ENCODE measurements at regions not wholly inside any gene's neighbourhood (a gene's known extent, or its start where the extent isn't known, plus 50 kb on each side); places are given as distances from the start of the nearest gene placed in this dataset.

DNA sequence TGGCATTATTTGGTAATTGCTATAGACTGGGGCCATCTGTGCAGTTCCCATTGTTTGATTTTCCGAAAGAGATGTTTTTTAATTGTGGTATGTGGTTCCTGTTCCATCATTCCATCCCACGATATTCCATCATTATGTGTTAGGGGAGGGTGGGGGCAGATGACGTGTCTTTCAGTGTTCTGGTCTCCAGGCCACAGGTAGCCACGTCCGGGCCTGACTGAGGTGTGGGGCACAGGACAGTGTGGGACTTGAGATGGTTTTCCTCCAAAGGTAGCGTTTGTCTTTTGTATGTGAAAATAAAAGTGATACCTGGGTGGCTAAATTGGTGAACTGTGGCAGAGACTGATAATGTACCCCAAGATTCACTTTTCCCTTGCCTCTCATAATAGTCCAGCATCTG lies 192.2 kb upstream of the HAAO start:
- TF ChIP-seq POLR2AphosphoS5 (IDR thresholded peaks at IDR 0.05; ENCODE audit: low read depth, low read length) (no peak), TAF1 (IDR thresholded peaks at IDR 0.05; ENCODE audit: borderline replicate concordance, insufficient read depth, low read length) (no peak), SIN3A (IDR thresholded peaks at IDR 0.05; ENCODE audit: borderline replicate concordance, insufficient read depth, low read length) (no peak)
- TF ChIP-seq, protein P1, sequence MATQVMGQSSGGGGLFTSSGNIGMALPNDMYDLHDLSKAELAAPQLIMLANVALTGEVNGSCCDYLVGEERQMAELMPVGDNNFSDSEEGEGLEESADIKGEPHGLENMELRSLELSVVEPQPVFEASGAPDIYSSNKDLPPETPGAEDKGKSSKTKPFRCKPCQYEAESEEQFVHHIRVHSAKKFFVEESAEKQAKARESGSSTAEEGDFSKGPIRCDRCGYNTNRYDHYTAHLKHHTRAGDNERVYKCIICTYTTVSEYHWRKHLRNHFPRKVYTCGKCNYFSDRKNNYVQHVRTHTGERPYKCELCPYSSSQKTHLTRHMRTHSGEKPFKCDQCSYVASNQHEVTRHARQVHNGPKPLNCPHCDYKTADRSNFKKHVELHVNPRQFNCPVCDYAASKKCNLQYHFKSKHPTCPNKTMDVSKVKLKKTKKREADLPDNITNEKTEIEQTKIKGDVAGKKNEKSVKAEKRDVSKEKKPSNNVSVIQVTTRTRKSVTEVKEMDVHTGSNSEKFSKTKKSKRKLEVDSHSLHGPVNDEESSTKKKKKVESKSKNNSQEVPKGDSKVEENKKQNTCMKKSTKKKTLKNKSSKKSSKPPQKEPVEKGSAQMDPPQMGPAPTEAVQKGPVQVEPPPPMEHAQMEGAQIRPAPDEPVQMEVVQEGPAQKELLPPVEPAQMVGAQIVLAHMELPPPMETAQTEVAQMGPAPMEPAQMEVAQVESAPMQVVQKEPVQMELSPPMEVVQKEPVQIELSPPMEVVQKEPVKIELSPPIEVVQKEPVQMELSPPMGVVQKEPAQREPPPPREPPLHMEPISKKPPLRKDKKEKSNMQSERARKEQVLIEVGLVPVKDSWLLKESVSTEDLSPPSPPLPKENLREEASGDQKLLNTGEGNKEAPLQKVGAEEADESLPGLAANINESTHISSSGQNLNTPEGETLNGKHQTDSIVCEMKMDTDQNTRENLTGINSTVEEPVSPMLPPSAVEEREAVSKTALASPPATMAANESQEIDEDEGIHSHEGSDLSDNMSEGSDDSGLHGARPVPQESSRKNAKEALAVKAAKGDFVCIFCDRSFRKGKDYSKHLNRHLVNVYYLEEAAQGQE (IDR thresholded peaks at IDR 0.05; ENCODE audit: insufficient read depth in 1 of 2, low read depth in 2 of 2, low read length in 2 of 2), result no peak

All from PFSK-1 (cell line).